Posterior cingulate gyrus (tissue), 11 donors: ENCODE measurements at regions not wholly inside any gene's neighbourhood (a gene's known extent, or its start where the extent isn't known, plus 50 kb on each side); places are given as distances from the start of the nearest gene placed in this dataset.

Source experiments
- DNase-seq, 10 donors: peaks; one replicate each; pipeline versions ENCODE4 v3.0.0 to v3.0.0-alpha.2; 2020 to 2021; ENCODE audit warnings: mixed read lengths in 3 of 10
- intact Hi-C: fragments of 100-400 bp; cut with DNase I; formaldehyde crosslinking; loops from one replicate; pipeline ENCODE4 v1.15.1; 2023

GRCh38 chr18:6604573-6604941 is 125.0 kb upstream of the ARHGAP28 start:
- intact Hi-C loops, result no loop called here
- DNase-seq, result no peak

- intact Hi-C loops, result no loop called here
These were observed 124.2 kb upstream of the ARHGAP28 start for GRCh38 chr18:6605115-6605869.

GRCh38 chr18:6606411-6607085 is 123.0 kb upstream of the ARHGAP28 start:
- DNase-seq, result no peak
- intact Hi-C loops, result no loop called here

More at GRCh38 chr18:6605115-6605869, 124.2 kb upstream of the ARHGAP28 start:
- no peak for DNase-seq

- DNase-seq, result no peak
- intact Hi-C loops, result no loop called here
These were observed 122.2 kb upstream of the ARHGAP28 start for GRCh38 chr18:6607343-6607742.

GRCh38 chr18:6609666-6610264 is 119.8 kb upstream of the ARHGAP28 start:
- no peak for DNase-seq
- intact Hi-C loops, result no loop called here

- no peak for DNase-seq
- intact Hi-C loops, result no loop called here
These were observed 119.0 kb upstream of the ARHGAP28 start for GRCh38 chr18:6610466-6610865.

- no peak for DNase-seq
These were observed 115.9 kb upstream of the ARHGAP28 start for GRCh38 chr18:6613581-6613980.

GRCh38 chr18:6614952-6615351 is 114.6 kb upstream of the ARHGAP28 start:
- intact Hi-C loops, result no loop called here
- no peak for DNase-seq

More at GRCh38 chr18:6613581-6613980, 115.9 kb upstream of the ARHGAP28 start:
- intact Hi-C loops, result no loop called here

- intact Hi-C loops, result no loop called here
- DNase-seq, result no peak
These were observed 112.5 kb upstream of the ARHGAP28 start for GRCh38 chr18:6616981-6617380.

- no peak for DNase-seq
- intact Hi-C loops, result no loop called here
These were observed 108.1 kb upstream of the ARHGAP28 start for GRCh38 chr18:6621437-6621836.

- DNase-seq, result no peak
- intact Hi-C loops, result no loop called here
These were observed 106.2 kb upstream of the ARHGAP28 start for GRCh38 chr18:6623278-6623677.

GRCh38 chr18:6624271-6624660 is 105.2 kb upstream of the ARHGAP28 start:
- DNase-seq, result no peak
- intact Hi-C loops, result no loop called here

- no peak for DNase-seq
- intact Hi-C loops, result no loop called here
These were observed 104.7 kb upstream of the ARHGAP28 start for GRCh38 chr18:6624661-6625311.

- no peak for DNase-seq
These were observed 104.0 kb upstream of the ARHGAP28 start for GRCh38 chr18:6625481-6625880.

GRCh38 chr18:6626457-6626856 is 103.1 kb upstream of the ARHGAP28 start:
- intact Hi-C loops, result no loop called here

More at GRCh38 chr18:6625481-6625880, 104.0 kb upstream of the ARHGAP28 start:
- intact Hi-C loops, result no loop called here

GRCh38 chr18:6627645-6628044 is 101.9 kb upstream of the ARHGAP28 start:
- no peak for DNase-seq
- intact Hi-C loops, result no loop called here

More at GRCh38 chr18:6626457-6626856, 103.1 kb upstream of the ARHGAP28 start:
- DNase-seq, result no peak

GRCh38 chr18:6628187-6628586 is 101.3 kb upstream of the ARHGAP28 start:
- intact Hi-C loops, result no loop called here
- DNase-seq, result no peak

GRCh38 chr18:6629635-6630140 is 99.8 kb upstream of the ARHGAP28 start:
- DNase-seq, result no peak
- intact Hi-C loops, result no loop called here

- no peak for DNase-seq
- intact Hi-C loops, result no loop called here
These were observed 96.2 kb upstream of the ARHGAP28 start for GRCh38 chr18:6633310-6633709.

- intact Hi-C loops, result no loop called here
These were observed 93.4 kb upstream of the ARHGAP28 start for GRCh38 chr18:6636091-6636490.

GRCh38 chr18:6638447-6638846 is 91.1 kb upstream of the ARHGAP28 start:
- no peak for DNase-seq
- intact Hi-C loops, result no loop called here

More at GRCh38 chr18:6636091-6636490, 93.4 kb upstream of the ARHGAP28 start:
- no peak for DNase-seq
